ENCODE measurements at regions not wholly inside any gene's neighbourhood (a gene's known extent, or its start where the extent isn't known, plus 50 kb on each side); places are given as distances from the start of the nearest gene placed in this dataset.

- intact Hi-C loops (cut with micrococcal nuclease), result no loop called here
These were observed 54.6 kb upstream of the ANK2 start for GRCh38 chr4:112994732-112995464.
